ENCODE measurements at regions not wholly inside any gene's neighbourhood (a gene's known extent, or its start where the extent isn't known, plus 50 kb on each side); places are given as distances from the start of the nearest gene placed in this dataset.

DNA sequence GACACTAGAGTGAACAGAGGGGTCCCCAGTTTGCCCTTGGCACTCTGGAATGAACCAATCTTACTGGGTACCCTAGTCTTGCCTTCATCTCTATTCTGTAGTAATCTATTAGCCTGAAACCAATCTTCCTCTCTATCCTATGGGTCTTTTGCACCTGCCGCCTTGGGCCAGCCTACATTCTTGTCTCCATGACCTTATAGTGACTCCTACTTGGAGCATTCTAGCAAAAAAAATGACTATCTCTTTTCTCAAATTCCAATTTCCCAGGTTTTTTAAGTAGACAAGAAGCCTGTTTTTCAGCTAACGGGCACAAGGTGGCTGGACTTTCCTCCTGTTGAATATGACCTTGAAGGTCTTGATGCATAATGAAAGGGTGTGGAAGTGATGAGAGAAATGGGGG, 568.7 kb downstream of the TRAM1L1 start:
- TF ChIP-seq POLR2AphosphoS5 (IDR thresholded peaks at IDR 0.05; ENCODE audit: low read depth, low read length) (no peak), TCF7L2 (IDR thresholded peaks at IDR 0.05; ENCODE audit: low read depth, low read length) (no peak), REST (IDR thresholded peaks at IDR 0.05; ENCODE audit: insufficient read depth in 1 of 2, low read depth in 2 of 2, low read length in 1 of 2) (no peak)
- TF ChIP-seq, protein P1, sequence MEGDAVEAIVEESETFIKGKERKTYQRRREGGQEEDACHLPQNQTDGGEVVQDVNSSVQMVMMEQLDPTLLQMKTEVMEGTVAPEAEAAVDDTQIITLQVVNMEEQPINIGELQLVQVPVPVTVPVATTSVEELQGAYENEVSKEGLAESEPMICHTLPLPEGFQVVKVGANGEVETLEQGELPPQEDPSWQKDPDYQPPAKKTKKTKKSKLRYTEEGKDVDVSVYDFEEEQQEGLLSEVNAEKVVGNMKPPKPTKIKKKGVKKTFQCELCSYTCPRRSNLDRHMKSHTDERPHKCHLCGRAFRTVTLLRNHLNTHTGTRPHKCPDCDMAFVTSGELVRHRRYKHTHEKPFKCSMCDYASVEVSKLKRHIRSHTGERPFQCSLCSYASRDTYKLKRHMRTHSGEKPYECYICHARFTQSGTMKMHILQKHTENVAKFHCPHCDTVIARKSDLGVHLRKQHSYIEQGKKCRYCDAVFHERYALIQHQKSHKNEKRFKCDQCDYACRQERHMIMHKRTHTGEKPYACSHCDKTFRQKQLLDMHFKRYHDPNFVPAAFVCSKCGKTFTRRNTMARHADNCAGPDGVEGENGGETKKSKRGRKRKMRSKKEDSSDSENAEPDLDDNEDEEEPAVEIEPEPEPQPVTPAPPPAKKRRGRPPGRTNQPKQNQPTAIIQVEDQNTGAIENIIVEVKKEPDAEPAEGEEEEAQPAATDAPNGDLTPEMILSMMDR (IDR thresholded peaks at IDR 0.05): no peak
